Upper lobe of left lung (tissue), 6 donors: ENCODE measurements at regions not wholly inside any gene's neighbourhood (a gene's known extent, or its start where the extent isn't known, plus 50 kb on each side); places are given as distances from the start of the nearest gene placed in this dataset.
A peak's percentile ranks its signal among the peaks of the same experiment; 100 is the strongest.

Experiments used
- ATAC-seq, 2 donors: fragments of 200-7000 bp; cut with Tn5 transposase; one replicate each; pipeline ENCODE4 v1.9.1; 2022; ENCODE audit warnings: mild to moderate bottlenecking in 2 of 2, moderate library complexity in 2 of 2; ENCODE audit not compliant: low FRiP score in 2 of 2
- DNase-seq, 2 donors: peaks; one replicate each; pipeline ENCODE4 v3.0.0-alpha.2; 2019 to 2020
- H3K27ac ChIP-seq, 4 donors: fragments of 200-600 bp; sonication (generic); one replicate each; pipeline ENCODE4 v1.5.1; 2016 to 2019
- H3K27me3 ChIP-seq, 4 donors: fragments of 200-600 bp; sonication (generic); one replicate each; pipeline ENCODE4 v1.5.1; 2017 to 2019
- H3K36me3 ChIP-seq, 4 donors: fragments of 200-600 bp; sonication (generic); one replicate each; pipeline ENCODE4 v1.5.1; 2016 to 2019
- H3K4me1 ChIP-seq, 4 donors: fragments of 200-600 bp; sonication (generic); one replicate each; pipeline ENCODE4 v1.5.1; 2018 to 2019
- H3K4me3 ChIP-seq, 4 donors: fragments of 200-600 bp; sonication (generic); one replicate each; pipeline ENCODE4 v1.5.1; 2017 to 2019; ENCODE audit warnings: mild to moderate bottlenecking in 2 of 4, moderate library complexity in 1 of 4
- H3K9me3 ChIP-seq, 4 donors: fragments of 200-600 bp; sonication (generic); one replicate each; pipeline ENCODE4 v1.5.1; 2018 to 2019
- EP300 ChIP-seq, 4 donors: sonication (generic); formaldehyde crosslinking; IDR thresholded peaks; one replicate each; pipeline ENCODE4 v1.5.1; 2017; ENCODE audit warnings: antibody characterized with exemption in 4 of 4, control low read depth in 2 of 4
- POLR2A ChIP-seq, 4 donors: fragments of 450-650 bp; IDR thresholded peaks; one replicate each; pipeline ENCODE4 v1.5.1; 2016 to 2017; ENCODE audit warnings: antibody characterized with exemption in 4 of 4, mild to moderate bottlenecking in 2 of 4
- POLR2AphosphoS5 ChIP-seq, 2 donors: sonication (generic); formaldehyde crosslinking; IDR thresholded peaks; one replicate each; pipeline ENCODE4 v1.5.1; 2017; ENCODE audit warnings: antibody characterized with exemption in 2 of 2
- WGBS, 2 donors: methylation state at CpG; one replicate each; pipeline ENCODE4 v1.1.5; 2017 to 2018; 5-methylcytosine and 5-hydroxymethylcytosine counted together
- TF ChIP-seq, protein P1 (sequence below), 6 experiments: fragments of 450-650 bp in 4 of 6; fragments of 200-600 bp in 2 of 6; sonication (generic) in 2 of 6; IDR thresholded peaks; one replicate each; pipeline ENCODE4 v1.5.1; 2016 to 2019; ENCODE audit warnings: antibody characterized with exemption in 6 of 6
- donor health status: DM: no; HTN: no; CAD: no; lungs with moderate emphysema.
- donor health status: DM: no; HTN: yes; CAD: no; lungs with severe emphysema.

DNA sequence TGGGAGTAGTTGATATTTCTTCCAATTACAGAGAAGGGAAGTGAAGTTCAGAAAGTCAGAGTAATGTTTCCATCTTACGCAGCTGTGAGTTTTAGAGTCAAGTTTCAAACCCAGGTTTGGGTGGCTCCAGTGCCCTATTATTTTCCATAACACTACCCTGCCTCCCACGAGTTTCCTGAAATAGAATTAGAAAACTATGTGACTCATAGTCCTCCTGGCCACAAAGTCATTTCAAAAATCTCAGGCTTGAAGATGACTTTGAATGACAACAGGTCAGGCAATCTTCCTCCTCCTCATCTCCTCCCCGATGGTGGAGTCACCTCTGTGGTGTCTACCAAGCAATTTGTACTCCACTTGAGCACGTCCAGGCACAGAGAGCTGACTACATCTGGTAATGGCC is 212.3 kb upstream of the TRIB2 start:
- ATAC-seq (no peak), DNase-seq (no peak)
- Histone ChIP-seq H3K36me3 (no peaks in the 10 kb centered on the region), H3K4me1 (peaks cover 15 to 19% (median 17%) of the 10 kb centered on the region in 4 donors), H3K4me3 (no peak overlapping the region), H3K9me3 (no peaks in the 10 kb centered on the region), H3K27ac (no peak overlapping the region), H3K27me3 (no peaks in the 10 kb centered on the region)
- TF ChIP-seq POLR2AphosphoS5 (IDR thresholded peaks at IDR 0.05): no peak
- TF ChIP-seq, protein P1, sequence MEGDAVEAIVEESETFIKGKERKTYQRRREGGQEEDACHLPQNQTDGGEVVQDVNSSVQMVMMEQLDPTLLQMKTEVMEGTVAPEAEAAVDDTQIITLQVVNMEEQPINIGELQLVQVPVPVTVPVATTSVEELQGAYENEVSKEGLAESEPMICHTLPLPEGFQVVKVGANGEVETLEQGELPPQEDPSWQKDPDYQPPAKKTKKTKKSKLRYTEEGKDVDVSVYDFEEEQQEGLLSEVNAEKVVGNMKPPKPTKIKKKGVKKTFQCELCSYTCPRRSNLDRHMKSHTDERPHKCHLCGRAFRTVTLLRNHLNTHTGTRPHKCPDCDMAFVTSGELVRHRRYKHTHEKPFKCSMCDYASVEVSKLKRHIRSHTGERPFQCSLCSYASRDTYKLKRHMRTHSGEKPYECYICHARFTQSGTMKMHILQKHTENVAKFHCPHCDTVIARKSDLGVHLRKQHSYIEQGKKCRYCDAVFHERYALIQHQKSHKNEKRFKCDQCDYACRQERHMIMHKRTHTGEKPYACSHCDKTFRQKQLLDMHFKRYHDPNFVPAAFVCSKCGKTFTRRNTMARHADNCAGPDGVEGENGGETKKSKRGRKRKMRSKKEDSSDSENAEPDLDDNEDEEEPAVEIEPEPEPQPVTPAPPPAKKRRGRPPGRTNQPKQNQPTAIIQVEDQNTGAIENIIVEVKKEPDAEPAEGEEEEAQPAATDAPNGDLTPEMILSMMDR (IDR thresholded peaks at IDR 0.05): no peak
- no peak for TF ChIP-seq POLR2A (IDR thresholded peaks at IDR 0.05)
- no peak for TF ChIP-seq EP300 (IDR thresholded peaks at IDR 0.05)
- 47 to 73% methylated on average over 3 to 4 of the region's 4 CpGs for WGBS, 2 donors

DNA sequence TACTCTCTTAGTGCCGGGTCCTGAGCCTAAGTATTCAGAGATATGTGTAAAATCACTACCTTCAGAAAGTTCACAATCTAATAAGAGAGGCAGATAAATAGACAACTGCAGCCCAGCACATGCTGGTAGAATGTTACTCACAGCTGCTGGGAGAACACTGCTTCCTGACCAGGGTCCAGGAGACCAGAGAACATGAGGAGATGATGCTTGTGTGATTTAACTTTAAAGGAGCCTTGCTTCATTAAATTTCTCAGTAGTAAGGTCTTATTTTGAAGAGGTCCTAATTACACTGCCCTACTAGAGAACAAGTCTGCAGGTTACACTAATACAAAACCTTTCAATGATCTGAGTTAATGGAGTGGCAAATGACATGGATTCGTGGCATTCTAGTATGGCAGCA is 209.9 kb upstream of the TRIB2 start:
- no peaks in the 10 kb centered on the region for H3K27me3 ChIP-seq
- H3K4me1 ChIP-seq: peaks cover 5 to 10% (median 9%) of the 10 kb centered on the region in 4 donors
- TF ChIP-seq POLR2A (IDR thresholded peaks at IDR 0.05): no peak
- TF ChIP-seq EP300 (IDR thresholded peaks at IDR 0.05): no peak
- TF ChIP-seq POLR2AphosphoS5 (IDR thresholded peaks at IDR 0.05): no peak
- TF ChIP-seq, protein P1 (IDR thresholded peaks at IDR 0.05): no peak
- no peak overlapping the region for H3K4me3 ChIP-seq
- no peak for DNase-seq
- H3K9me3 ChIP-seq: no peaks in the 10 kb centered on the region
- 86 to 93% methylated on average over 2 of the region's 2 CpGs for WGBS, 2 donors
- H3K36me3 ChIP-seq: no peaks in the 10 kb centered on the region
- no peak overlapping the region for H3K27ac ChIP-seq
- no peak for ATAC-seq

DNA sequence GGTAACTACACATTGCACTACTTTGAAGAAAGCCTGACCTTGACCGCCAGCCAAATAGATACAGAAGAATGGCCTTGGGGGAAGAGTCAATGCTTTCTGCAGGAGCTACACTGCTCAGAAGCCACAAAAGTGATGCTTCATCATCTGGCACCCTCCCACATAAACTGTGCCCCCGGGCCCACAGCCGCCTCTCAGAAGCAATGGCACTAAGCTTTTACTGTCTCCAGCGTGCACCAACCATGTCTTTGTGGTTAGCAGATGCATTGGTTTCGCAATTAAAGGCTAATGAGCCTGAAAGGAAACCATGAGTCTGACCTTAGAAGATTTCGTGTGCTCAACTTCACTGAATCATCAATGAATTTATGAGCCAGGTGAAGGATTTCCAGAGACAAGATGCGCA is 209.4 kb upstream of the TRIB2 start:
- DNase-seq: no peak
- H3K27me3 ChIP-seq: no peaks in the 10 kb centered on the region

DNA sequence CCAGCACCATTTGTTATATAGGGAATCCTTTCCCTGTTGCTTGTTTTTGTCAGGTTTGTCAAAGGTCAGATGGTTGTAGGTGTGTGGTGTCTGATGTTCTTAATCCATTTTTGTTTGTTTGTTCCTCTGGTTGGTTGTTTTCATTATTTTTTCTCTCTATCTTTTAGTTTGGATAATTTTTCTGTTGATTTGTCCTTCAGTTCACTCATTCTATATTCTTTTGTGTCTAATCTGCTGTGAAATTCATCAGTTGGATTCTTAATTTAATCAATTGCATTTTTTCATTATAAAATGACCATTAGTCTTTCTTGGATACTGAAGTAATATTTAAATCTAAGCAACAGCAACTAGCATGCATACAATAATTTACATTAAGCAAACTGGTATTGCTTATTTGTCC is 206.7 kb upstream of the TRIB2 start:
- Histone ChIP-seq H3K4me3 (no peak overlapping the region), H3K27ac (no peak overlapping the region), H3K9me3 (no peaks in the 10 kb centered on the region), H3K27me3 (no peaks in the 10 kb centered on the region), H3K36me3 (no peaks in the 10 kb centered on the region), H3K4me1 (peaks cover 5 to 11% (median 6%) of the 10 kb centered on the region in 4 donors)
- ATAC-seq: no peak
- DNase-seq: no peak
- TF ChIP-seq EP300 (IDR thresholded peaks at IDR 0.05) (no peak), POLR2AphosphoS5 (IDR thresholded peaks at IDR 0.05) (no peak), POLR2A (IDR thresholded peaks at IDR 0.05) (no peak)
- TF ChIP-seq, protein P1 (IDR thresholded peaks at IDR 0.05): no peak

More for the DNA sequence above, 209.4 kb upstream of the TRIB2 start:
- 61 to 76% methylated on average over 6 to 7 of the region's 7 CpGs for WGBS, 2 donors
- ATAC-seq: peak in 1 of 2 donors; percentile 32
- H3K4me1 ChIP-seq: peaks cover 3 to 6% (median 5%) of the 10 kb centered on the region in 4 donors
- H3K36me3 ChIP-seq: no peaks in the 10 kb centered on the region
- H3K4me3 ChIP-seq: no peak overlapping the region
- H3K9me3 ChIP-seq: no peaks in the 10 kb centered on the region
- no peak overlapping the region for H3K27ac ChIP-seq
- no peak for TF ChIP-seq EP300 (IDR thresholded peaks at IDR 0.05)
- TF ChIP-seq POLR2AphosphoS5 (IDR thresholded peaks at IDR 0.05): no peak
- TF ChIP-seq, protein P1 (IDR thresholded peaks at IDR 0.05): no peak
- no peak for TF ChIP-seq POLR2A (IDR thresholded peaks at IDR 0.05)

DNA sequence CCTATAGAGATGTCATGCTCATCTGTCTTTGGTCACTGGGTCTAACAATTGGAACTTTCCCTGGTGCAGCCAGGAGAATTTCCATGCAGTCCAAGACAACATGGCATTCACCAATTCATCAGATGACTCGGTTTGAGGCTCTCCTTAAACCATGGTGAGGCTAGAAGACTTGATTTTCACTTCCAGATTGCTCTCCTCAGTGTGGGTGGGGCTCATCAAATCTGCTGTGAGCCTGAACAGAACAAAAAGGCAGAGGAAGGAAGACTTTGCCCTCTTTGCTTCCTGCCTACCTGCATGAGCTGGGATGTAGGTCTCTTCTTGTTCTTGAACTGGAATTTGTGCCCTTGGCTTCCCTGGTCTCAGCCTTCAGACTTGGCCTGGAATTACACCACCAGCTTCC is 203.4 kb upstream of the TRIB2 start:
- TF ChIP-seq, protein P1 (IDR thresholded peaks at IDR 0.05): no peak
- TF ChIP-seq POLR2AphosphoS5 (IDR thresholded peaks at IDR 0.05): no peak
- no peak for TF ChIP-seq EP300 (IDR thresholded peaks at IDR 0.05)
- no peak for TF ChIP-seq POLR2A (IDR thresholded peaks at IDR 0.05)
- H3K4me3 ChIP-seq: no peak overlapping the region
- ATAC-seq (no peak), DNase-seq (no peak)
- no peaks in the 10 kb centered on the region for H3K27me3 ChIP-seq
- H3K9me3 ChIP-seq: no peaks in the 10 kb centered on the region
- no peak overlapping the region for H3K27ac ChIP-seq
- WGBS, 2 donors: 67 to 70% methylated on average over 1 of the region's 1 CpG
- peaks cover 5 to 11% (median 5%) of the 10 kb centered on the region in 4 donors for H3K4me1 ChIP-seq
- H3K36me3 ChIP-seq: no peaks in the 10 kb centered on the region
